Neural cell (in vitro differentiated cells): ENCODE measurements at regions not wholly inside any gene's neighbourhood (a gene's known extent, or its start where the extent isn't known, plus 50 kb on each side); places are given as distances from the start of the nearest gene placed in this dataset.

Experiments used
- H2AFZ ChIP-seq: fragments of 200-600, 300-800 bp; sonication (generic), shearing (Covaris generic); 2 replicates; pipeline ENCODE4 v1.6.0; 2014; ENCODE audit warnings: low read depth, mild to moderate bottlenecking, antibody characterized with exemption, low read length, moderate library complexity
- H3F3A ChIP-seq: fragments of 200-600 bp; shearing (Covaris generic); 2 replicates; pipeline ENCODE4 v1.6.1; 2016; ENCODE audit warnings: mild to moderate bottlenecking, moderate library complexity, mixed read lengths, antibody characterized with exemption, low read length; ENCODE audit not compliant: insufficient read depth, poor library complexity, severe bottlenecking
- H3K27ac ChIP-seq: fragments of 200-600, 300-800 bp; sonication (generic), shearing (Covaris generic); 2 replicates; pipeline ENCODE4 v1.5.1; 2014; ENCODE audit warnings: mild to moderate bottlenecking, low read length, moderate library complexity
- H3K27me3 ChIP-seq: fragments of 300-800, 200-600 bp; sonication (generic), shearing (Covaris generic); 2 replicates; pipeline ENCODE4 v1.6.0; 2014; ENCODE audit warnings: mild to moderate bottlenecking, low read depth, low read length, moderate library complexity; ENCODE audit not compliant: insufficient read depth
- H3K36me3 ChIP-seq: fragments of 300-800, 200-600 bp; sonication (generic), shearing (Covaris generic); 2 replicates; pipeline ENCODE4 v1.5.1; 2014; ENCODE audit warnings: mild to moderate bottlenecking, antibody characterized with exemption, low read length, moderate library complexity; ENCODE audit not compliant: insufficient read depth
- H3K4me2 ChIP-seq: fragments of 300-800, 200-600 bp; sonication (generic), shearing (Covaris generic); 2 replicates; pipeline ENCODE4 v1.6.0; 2014; ENCODE audit warnings: mild to moderate bottlenecking, low read length
- H3K4me3 ChIP-seq: fragments of 300-800, 200-600 bp; sonication (generic), shearing (Covaris generic); 2 replicates; pipeline ENCODE4 v1.5.1; 2014; ENCODE audit warnings: mild to moderate bottlenecking, low read length, moderate library complexity
- H3K79me2 ChIP-seq: fragments of 200-600 bp; shearing (Covaris generic); replicated peaks from 2 replicates; pipeline ENCODE4 v1.6.0; 2014; ENCODE audit warnings: mild to moderate bottlenecking, low read length, moderate library complexity; ENCODE audit not compliant: insufficient read depth
- H3K9ac ChIP-seq: fragments of 300-800, 200-600 bp; sonication (generic), shearing (Covaris generic); 2 replicates; pipeline ENCODE4 v1.6.1; 2016; ENCODE audit warnings: mild to moderate bottlenecking, low read length, mixed read lengths
- H3K9me2 ChIP-seq: fragments of 200-600 bp; shearing (Covaris generic); 2 replicates; pipeline ENCODE4 v1.6.1; 2016; ENCODE audit warnings: mild to moderate bottlenecking, low read length, mixed read lengths; ENCODE audit not compliant: insufficient read depth
- H3K9me3 ChIP-seq: fragments of 200-600, 300-800 bp; sonication (generic), shearing (Covaris generic); 2 replicates; pipeline ENCODE4 v1.6.1; 2016; ENCODE audit warnings: mild to moderate bottlenecking, mixed run types, low read length, moderate library complexity, mixed read lengths
- H4K20me1 ChIP-seq: fragments of 200-600 bp; shearing (Covaris generic); 2 replicates; pipeline ENCODE4 v1.6.1; 2016; ENCODE audit warnings: mild to moderate bottlenecking, mixed run types; ENCODE audit not compliant: insufficient read depth
- CTCF ChIP-seq: fragments of 450-650 bp; IDR thresholded peaks from 2 replicates; pipeline ENCODE4 v1.5.1; 2014; ENCODE audit warnings: antibody characterized with exemption, mild to moderate bottlenecking, moderate library complexity; ENCODE audit not compliant: poor library complexity, severe bottlenecking
- EP300 ChIP-seq: fragments of 450-650 bp; conservative IDR thresholded peaks from 2 replicates; pipeline ENCODE4 v1.6.1; 2014; ENCODE audit warnings: antibody characterized with exemption, mild to moderate bottlenecking, moderate library complexity; ENCODE audit not compliant: poor library complexity, severe bottlenecking
- EZH2 ChIP-seq: fragments of 200-600, 300-800 bp; shearing (Covaris generic), sonication (generic); IDR thresholded peaks from 2 replicates; pipeline ENCODE4 v1.6.1; 2014; ENCODE audit warnings: antibody characterized with exemption, low read length, borderline replicate concordance, mild to moderate bottlenecking; ENCODE audit not compliant: insufficient read depth, poor library complexity, severe bottlenecking
- MXI1 ChIP-seq: fragments of 450-650 bp; conservative IDR thresholded peaks from 2 replicates; pipeline ENCODE4 v1.6.1; 2014; ENCODE audit warnings: antibody characterized with exemption, mild to moderate bottlenecking; ENCODE audit not compliant: poor library complexity, severe bottlenecking
- POLR2AphosphoS5 ChIP-seq: IDR thresholded peaks from 2 replicates; pipeline ENCODE4 v1.6.1; 2012
- RAD21 ChIP-seq: fragments of 450-650 bp; conservative IDR thresholded peaks from 2 replicates; pipeline ENCODE4 v1.6.1; 2014; ENCODE audit warnings: antibody characterized with exemption, mild to moderate bottlenecking, moderate library complexity
- REST ChIP-seq: IDR thresholded peaks from 2 replicates; pipeline ENCODE4 v1.6.1; 2012; ENCODE audit warnings: borderline replicate concordance
- SMC3 ChIP-seq: fragments of 450-650 bp; conservative IDR thresholded peaks from 2 replicates; pipeline ENCODE4 v1.6.1; 2014; ENCODE audit warnings: antibody characterized with exemption, mild to moderate bottlenecking, moderate library complexity; ENCODE audit not compliant: poor library complexity
- TAF1 ChIP-seq: IDR thresholded peaks from 2 replicates; pipeline ENCODE4 v1.6.1; 2012; ENCODE audit warnings: low read depth

GRCh38 chr4:116387937-116388474, 697.4 kb downstream of the TRAM1L1 start:
- no peaks in the 10 kb centered on the region for H3K36me3 ChIP-seq

GRCh38 chr4:116386856-116387255, 698.5 kb downstream of the TRAM1L1 start:
- Histone ChIP-seq H3K4me2 (no peak overlapping the region), H3K9me2 (no peaks in the 10 kb centered on the region), H3K4me3 (no peak overlapping the region), H3K36me3 (no peaks in the 10 kb centered on the region), H3K9me3 (no peaks in the 10 kb centered on the region), H4K20me1 (no peaks in the 10 kb centered on the region), H3K79me2 (no peaks in the 10 kb centered on the region), H2AFZ (no peak overlapping the region), H3K9ac (no peak overlapping the region), H3F3A (no peaks in the 10 kb centered on the region), H3K27me3 (no peaks in the 10 kb centered on the region), H3K27ac (no peak overlapping the region)
- TF ChIP-seq TAF1 (no peak), SMC3 (no peak), MXI1 (no peak), POLR2AphosphoS5 (no peak), EZH2 (no peak), REST (no peak)

More at GRCh38 chr4:116387937-116388474, 697.4 kb downstream of the TRAM1L1 start:
- Histone ChIP-seq H3K9me2 (no peaks in the 10 kb centered on the region), H4K20me1 (no peaks in the 10 kb centered on the region), H3F3A (no peaks in the 10 kb centered on the region), H3K4me2 (no peak overlapping the region), H2AFZ (no peak overlapping the region), H3K9me3 (no peaks in the 10 kb centered on the region), H3K9ac (no peak overlapping the region), H3K79me2 (no peaks in the 10 kb centered on the region), H3K27ac (no peak overlapping the region), H3K27me3 (no peaks in the 10 kb centered on the region), H3K4me3 (no peak overlapping the region)
- TF ChIP-seq RAD21: no peak
- TF ChIP-seq EZH2: no peak
- no peak for TF ChIP-seq MXI1
- TF ChIP-seq TAF1: no peak
- no peak for TF ChIP-seq POLR2AphosphoS5
- TF ChIP-seq EP300: no peak
- TF ChIP-seq REST: no peak
- no peak for TF ChIP-seq CTCF
- TF ChIP-seq SMC3: no peak
